ENCODE measurements at regions not wholly inside any gene's neighbourhood (a gene's known extent, or its start where the extent isn't known, plus 50 kb on each side); places are given as distances from the start of the nearest gene placed in this dataset.

DNA sequence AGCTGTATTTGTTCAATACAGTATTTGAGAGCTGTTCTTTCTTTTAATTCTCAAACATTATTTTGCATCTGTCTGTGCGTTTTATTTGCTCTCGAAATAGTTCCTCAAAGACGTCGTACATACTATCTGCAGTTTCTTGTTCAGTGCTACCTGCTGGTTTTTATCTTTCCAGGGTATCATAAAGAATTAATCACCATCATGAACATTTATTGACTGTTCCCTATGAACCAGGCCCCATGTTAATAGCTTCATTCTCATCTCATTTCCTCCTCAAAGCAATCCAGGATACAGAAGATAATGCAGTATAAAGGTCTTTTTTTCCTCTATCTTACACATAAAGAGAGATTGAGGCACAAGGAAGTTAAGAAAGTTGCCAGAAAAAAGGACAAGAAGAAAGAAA lies 211.8 kb downstream of the DACT1 start (continued):
- TF ChIP-seq REST (IDR thresholded peaks at IDR 0.05; ENCODE audit: low read depth), result no peak
- TF ChIP-seq ELF1 (IDR thresholded peaks at IDR 0.05; ENCODE audit: borderline replicate concordance, low read depth), result no peak
- no peak for TF ChIP-seq CEBPB (IDR thresholded peaks at IDR 0.05; ENCODE audit: low read depth)
- no peak for TF ChIP-seq SP1 (IDR thresholded peaks at IDR 0.05; ENCODE audit: low read depth)

DNA sequence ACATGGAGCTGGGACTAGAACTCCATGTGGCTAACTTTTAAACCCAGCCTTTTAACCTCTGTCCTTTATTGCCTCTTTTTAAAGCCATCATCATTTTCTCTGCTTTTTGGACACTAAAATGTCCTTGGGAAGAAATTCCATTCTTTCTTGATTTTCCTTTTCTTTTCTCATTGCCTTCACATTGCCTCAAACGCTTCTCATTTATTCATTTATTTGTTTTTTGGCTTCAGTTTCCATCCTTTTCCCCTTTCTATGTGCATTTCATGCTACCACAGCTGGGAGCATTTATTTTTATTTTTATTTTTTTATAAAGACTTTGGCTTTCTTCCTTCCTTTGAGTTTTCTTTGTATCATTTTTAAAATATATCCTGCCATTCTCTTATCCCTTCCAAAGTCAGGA lies 212.2 kb downstream of the DACT1 start:
- no TSS peak for BruUV-seq (replicated peaks)
- ATAC-seq, result no peak
- Histone ChIP-seq H3K9me2 (ENCODE audit: insufficient read depth) (no peaks in the 10 kb centered on the region), H3K4me3 (replicated peaks in 1 of 2; ENCODE audit: low read depth in 1 of 2, low read length in 2 of 2) (no peak overlapping the region), H3K9ac (ENCODE audit: low read length) (no peak overlapping the region), H3K4me2 (ENCODE audit: low read length) (no peak overlapping the region), H3K36me3 (ENCODE audit: control insufficient read depth in 1 of 2, insufficient read depth in 2 of 2, low read length in 2 of 2) (no peaks in the 10 kb centered on the region), H4K20me1 (ENCODE audit: insufficient read depth) (no peaks in the 10 kb centered on the region), H3K4me1 (ENCODE audit: control insufficient read depth in 1 of 2, insufficient read depth in 2 of 2, low read length in 2 of 2) (no peaks in the 10 kb centered on the region), H3K27ac (ENCODE audit: low read depth, low read length) (no peak overlapping the region), H3K9me3 (ENCODE audit: control insufficient read depth in 1 of 2, insufficient read depth in 1 of 2, low read depth in 1 of 2, low read length in 2 of 2) (no peaks in the 10 kb centered on the region), H3K79me2 (ENCODE audit: insufficient read depth, low read length) (no peaks in the 10 kb centered on the region), H3K27me3 (ENCODE audit: insufficient read depth, low read length) (no peaks in the 10 kb centered on the region), H2AFZ (ENCODE audit: low read depth, low read length, poor library complexity, severe bottlenecking) (no peak overlapping the region)
- no peak for TF ChIP-seq POLR2A (IDR thresholded peaks at IDR 0.05; ENCODE audit: borderline replicate concordance, extremely low read depth, insufficient read depth, insufficient read length)
- no peak for TF ChIP-seq ZFX (IDR thresholded peaks at IDR 0.05)
- no peak for TF ChIP-seq EGR1 (IDR thresholded peaks at IDR 0.05; ENCODE audit: low read depth)
- no peak for TF ChIP-seq ZBTB33 (IDR thresholded peaks at IDR 0.05; ENCODE audit: extremely low read depth, insufficient replicate concordance, low read length)
- TF ChIP-seq, protein P1, sequence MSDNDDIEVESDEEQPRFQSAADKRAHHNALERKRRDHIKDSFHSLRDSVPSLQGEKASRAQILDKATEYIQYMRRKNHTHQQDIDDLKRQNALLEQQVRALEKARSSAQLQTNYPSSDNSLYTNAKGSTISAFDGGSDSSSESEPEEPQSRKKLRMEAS (IDR thresholded peaks at IDR 0.05), result no peak
- TF ChIP-seq SIN3A (IDR thresholded peaks at IDR 0.05; ENCODE audit: low read depth), result no peak
- TF ChIP-seq REST (IDR thresholded peaks at IDR 0.05; ENCODE audit: low read depth), result no peak
- no peak for TF ChIP-seq JUND (IDR thresholded peaks at IDR 0.05)
- no peak for TF ChIP-seq TCF7L2 (IDR thresholded peaks at IDR 0.05; ENCODE audit: borderline replicate concordance, extremely low read depth, insufficient read depth, insufficient read length)
- TF ChIP-seq EZH2 (IDR thresholded peaks at IDR 0.05), result no peak
- no peak for TF ChIP-seq FOSL1 (IDR thresholded peaks at IDR 0.05; ENCODE audit: low read depth)
- no peak for DNase-seq (ENCODE audit: low read depth, low spot score)
- POLR2A ChIA-PET, result no interaction called here
- CTCF ChIA-PET, result no interaction called here
- intact Hi-C loops (cut with micrococcal nuclease), result no loop called here
- RAD21 ChIA-PET (ENCODE audit: low non-redundant PET in 1 of 2, low total read pairs in 2 of 2, uncharacterized antibody in 2 of 2, unreplicated experiment in 2 of 2), result no interaction called here
